ENCODE measurements at regions not wholly inside any gene's neighbourhood (a gene's known extent, or its start where the extent isn't known, plus 50 kb on each side); places are given as distances from the start of the nearest gene placed in this dataset.
"Not testable (repeated sequence)": the region's sequence is repeated elsewhere in the genome, so short reads cannot be mapped to it uniquely, and the experiment has no call there.

DNA sequence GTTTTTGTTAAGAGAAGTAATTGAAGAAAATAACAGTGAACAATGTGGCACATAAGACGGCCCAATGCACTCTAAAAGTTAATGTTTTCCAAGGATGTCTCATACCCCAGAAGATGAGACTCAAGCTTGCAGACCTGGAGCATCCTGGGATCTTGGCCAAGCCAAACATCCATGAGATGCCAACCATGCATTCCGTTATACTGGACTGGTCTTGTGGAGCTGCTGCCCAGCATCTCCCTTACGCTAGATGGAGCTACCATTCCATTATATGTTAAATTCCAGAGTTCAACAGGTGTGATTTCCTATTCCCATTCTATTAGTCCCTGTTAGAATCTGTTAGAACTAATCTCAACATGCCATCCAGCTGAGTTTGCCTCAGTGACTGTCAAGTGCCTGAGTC lies 181.8 kb downstream of the PDCD6IP start:
- Histone ChIP-seq H3K4ac (ENCODE audit: low read depth in 1 of 2, low read length in 2 of 2) (no peak overlapping the region), H3K4me3 (ENCODE audit: insufficient read depth in 1 of 2, low read depth in 1 of 2, low read length in 2 of 2) (no peak overlapping the region), H3K18ac (ENCODE audit: low read depth in 1 of 2, low read length in 2 of 2) (no peak overlapping the region), H2BK120ac (ENCODE audit: low read depth, low read length) (no peak overlapping the region), H3K27me3 (ENCODE audit: control insufficient read depth in 1 of 2, insufficient read depth in 1 of 2, low read length in 2 of 2) (no peaks in the 10 kb centered on the region), H4K91ac (ENCODE audit: low read length) (no peak overlapping the region), H2BK15ac (ENCODE audit: low read depth, poor library complexity, severe bottlenecking) (no peak overlapping the region), H3K79me1 (replicated peaks; ENCODE audit: low read length, poor library complexity, severe bottlenecking) (no peaks in the 10 kb centered on the region), H2AK5ac (ENCODE audit: low read length, severe bottlenecking) (no peak overlapping the region), H3K27ac (ENCODE audit: low read length, poor library complexity, severe bottlenecking) (peak overlapping the region; percentile 69), H3K14ac (ENCODE audit: low read length in 2 of 2) (no peak overlapping the region), H2BK5ac (ENCODE audit: low read depth, low read length, poor library complexity, severe bottlenecking) (no peak overlapping the region), H3K4me1 (ENCODE audit: control insufficient read depth, insufficient read depth, low read depth, low read length) (peaks cover 3% of the 10 kb centered on the region), H3K36me3 (ENCODE audit: control insufficient read depth in 1 of 2, insufficient read depth in 2 of 2, low read depth in 1 of 2, low read length in 2 of 2) (no peaks in the 10 kb centered on the region), H3K23ac (ENCODE audit: low read length in 2 of 2) (no peak overlapping the region), H3K4me2 (ENCODE audit: low read length, poor library complexity, severe bottlenecking) (no peak overlapping the region), H2BK12ac (ENCODE audit: low read length in 2 of 2) (no peak overlapping the region), H3K9me3 (ENCODE audit: control insufficient read depth, low read length) (no peaks in the 10 kb centered on the region), H4K8ac (ENCODE audit: low read length) (no peak overlapping the region), H2AFZ (ENCODE audit: low read depth, low read length) (no peak overlapping the region), H3K9ac (ENCODE audit: low read length) (no peak overlapping the region)
- peak; percentile 29 for DNase-seq
- 41% methylated on average over 3 of the region's 3 CpGs for WGBS

DNA sequence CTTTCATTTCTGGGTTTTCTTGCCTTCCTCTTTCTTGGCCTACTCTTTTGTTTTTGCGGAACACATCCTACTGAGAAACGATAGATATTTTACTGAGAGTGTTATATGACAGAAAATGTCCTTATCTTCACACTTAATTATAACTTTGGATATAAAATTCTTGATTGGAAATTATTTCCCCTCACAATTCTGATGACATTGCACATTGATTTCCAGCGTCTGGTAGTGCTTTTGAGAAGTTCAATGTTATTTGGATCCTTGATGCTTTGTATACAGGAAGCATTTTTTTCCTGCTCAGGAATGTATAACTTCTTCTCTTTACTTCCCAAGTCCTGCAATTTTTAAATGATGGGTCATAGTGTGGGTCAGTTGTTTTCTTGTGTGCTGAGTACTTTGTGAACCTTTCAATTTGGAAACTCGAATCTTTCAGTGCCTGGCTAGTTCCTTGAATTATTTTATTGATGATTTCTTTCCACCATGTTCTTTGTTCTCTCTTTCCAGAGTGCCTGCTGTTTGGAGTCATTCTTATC lies 183.9 kb downstream of the PDCD6IP start:
- Histone ChIP-seq H3K14ac (ENCODE audit: low read length in 2 of 2) (no peak overlapping the region), H3K4me1 (ENCODE audit: control insufficient read depth, insufficient read depth, low read depth, low read length) (peaks cover 3% of the 10 kb centered on the region), H3K23ac (ENCODE audit: low read length in 2 of 2) (no peak overlapping the region), H4K91ac (ENCODE audit: low read length) (no peak overlapping the region), H3K27ac (ENCODE audit: low read length, poor library complexity, severe bottlenecking) (no peak overlapping the region), H3K36me3 (ENCODE audit: control insufficient read depth in 1 of 2, insufficient read depth in 2 of 2, low read depth in 1 of 2, low read length in 2 of 2) (no peaks in the 10 kb centered on the region), H3K4me3 (ENCODE audit: insufficient read depth in 1 of 2, low read depth in 1 of 2, low read length in 2 of 2) (no peak overlapping the region), H2BK12ac (ENCODE audit: low read length in 2 of 2) (no peak overlapping the region), H2BK120ac (ENCODE audit: low read depth, low read length) (no peak overlapping the region), H3K9ac (ENCODE audit: low read length) (no peak overlapping the region), H3K4me2 (ENCODE audit: low read length, poor library complexity, severe bottlenecking) (no peak overlapping the region), H2BK15ac (ENCODE audit: low read depth, poor library complexity, severe bottlenecking) (no peak overlapping the region), H3K79me1 (replicated peaks; ENCODE audit: low read length, poor library complexity, severe bottlenecking) (no peaks in the 10 kb centered on the region), H3K18ac (ENCODE audit: low read depth in 1 of 2, low read length in 2 of 2) (no peak overlapping the region), H4K8ac (ENCODE audit: low read length) (no peak overlapping the region), H2AK5ac (ENCODE audit: low read length, severe bottlenecking) (no peak overlapping the region), H2BK5ac (ENCODE audit: low read depth, low read length, poor library complexity, severe bottlenecking) (no peak overlapping the region), H3K27me3 (ENCODE audit: control insufficient read depth in 1 of 2, insufficient read depth in 1 of 2, low read length in 2 of 2) (no peaks in the 10 kb centered on the region), H3K9me3 (ENCODE audit: control insufficient read depth, low read length) (no peaks in the 10 kb centered on the region), H2AFZ (ENCODE audit: low read depth, low read length) (no peak overlapping the region), H3K4ac (ENCODE audit: low read depth in 1 of 2, low read length in 2 of 2) (no peak overlapping the region)
- WGBS = 100% methylated on average over 1 of the region's 4 CpGs
- DNase-seq = peak; percentile 25

GRCh38 chr3:33982949-33983348 lies 184.5 kb downstream of the PDCD6IP start:
- not testable (repeated sequence) for H3K36me3 ChIP-seq (ENCODE audit: control insufficient read depth in 1 of 2, insufficient read depth in 2 of 2, low read depth in 1 of 2, low read length in 2 of 2); H2AFZ ChIP-seq (ENCODE audit: low read depth, low read length); H3K27ac ChIP-seq (ENCODE audit: low read length, poor library complexity, severe bottlenecking); H2BK120ac ChIP-seq (ENCODE audit: low read depth, low read length); H3K4ac ChIP-seq (ENCODE audit: low read depth in 1 of 2, low read length in 2 of 2); H3K79me1 ChIP-seq (replicated peaks; ENCODE audit: low read length, poor library complexity, severe bottlenecking); H2BK5ac ChIP-seq (ENCODE audit: low read depth, low read length, poor library complexity, severe bottlenecking); H4K8ac ChIP-seq (ENCODE audit: low read length); H3K4me2 ChIP-seq (ENCODE audit: low read length, poor library complexity, severe bottlenecking); H3K18ac ChIP-seq (ENCODE audit: low read depth in 1 of 2, low read length in 2 of 2); H3K14ac ChIP-seq (ENCODE audit: low read length in 2 of 2); H3K27me3 ChIP-seq (ENCODE audit: control insufficient read depth in 1 of 2, insufficient read depth in 1 of 2, low read length in 2 of 2); H2BK15ac ChIP-seq (ENCODE audit: low read depth, poor library complexity, severe bottlenecking); H3K4me3 ChIP-seq (ENCODE audit: insufficient read depth in 1 of 2, low read depth in 1 of 2, low read length in 2 of 2); DNase-seq; H3K9me3 ChIP-seq (ENCODE audit: control insufficient read depth, low read length); H3K9ac ChIP-seq (ENCODE audit: low read length); H2AK5ac ChIP-seq (ENCODE audit: low read length, severe bottlenecking); H3K4me1 ChIP-seq (ENCODE audit: control insufficient read depth, insufficient read depth, low read depth, low read length); H2BK12ac ChIP-seq (ENCODE audit: low read length in 2 of 2); H3K23ac ChIP-seq (ENCODE audit: low read length in 2 of 2); H4K91ac ChIP-seq (ENCODE audit: low read length)
- no CpG with 5 or more reads among the region's 1 CpG for WGBS

DNA sequence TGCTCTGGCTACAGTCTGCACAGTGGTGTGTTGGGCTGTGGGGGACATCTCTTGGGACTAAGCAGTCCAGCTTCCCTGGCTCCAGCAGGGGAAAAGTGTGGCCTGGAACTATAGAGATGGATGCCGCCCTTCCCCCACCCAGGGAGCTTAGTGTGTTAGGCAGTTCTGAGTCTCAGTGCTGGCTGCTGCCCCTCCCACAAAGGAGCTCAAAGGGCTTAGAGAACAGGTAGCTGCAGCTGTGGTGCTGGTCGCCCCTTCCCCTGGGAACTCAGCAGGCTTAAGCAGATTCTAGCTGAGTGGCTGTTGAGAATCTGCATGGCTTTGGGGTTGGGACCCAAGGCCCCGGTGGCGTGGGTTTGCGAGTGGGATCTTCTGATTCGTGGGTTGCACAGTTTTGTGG lies 190.8 kb downstream of the PDCD6IP start:
- Histone ChIP-seq H3K18ac (ENCODE audit: low read depth in 1 of 2, low read length in 2 of 2) (no peak overlapping the region), H2BK120ac (ENCODE audit: low read depth, low read length) (no peak overlapping the region), H2AFZ (ENCODE audit: low read depth, low read length) (no peak overlapping the region), H3K27me3 (ENCODE audit: control insufficient read depth in 1 of 2, insufficient read depth in 1 of 2, low read length in 2 of 2) (no peaks in the 10 kb centered on the region), H3K9ac (ENCODE audit: low read length) (no peak overlapping the region), H3K4me2 (ENCODE audit: low read length, poor library complexity, severe bottlenecking) (no peak overlapping the region), H2AK5ac (ENCODE audit: low read length, severe bottlenecking) (no peak overlapping the region), H3K23ac (ENCODE audit: low read length in 2 of 2) (no peak overlapping the region), H3K4ac (ENCODE audit: low read depth in 1 of 2, low read length in 2 of 2) (no peak overlapping the region), H4K8ac (ENCODE audit: low read length) (no peak overlapping the region), H3K79me1 (replicated peaks; ENCODE audit: low read length, poor library complexity, severe bottlenecking) (no peaks in the 10 kb centered on the region), H3K14ac (ENCODE audit: low read length in 2 of 2) (no peak overlapping the region), H3K27ac (ENCODE audit: low read length, poor library complexity, severe bottlenecking) (no peak overlapping the region), H3K4me1 (ENCODE audit: control insufficient read depth, insufficient read depth, low read depth, low read length) (no peaks in the 10 kb centered on the region), H2BK15ac (ENCODE audit: low read depth, poor library complexity, severe bottlenecking) (no peak overlapping the region), H2BK12ac (ENCODE audit: low read length in 2 of 2) (no peak overlapping the region), H3K4me3 (ENCODE audit: insufficient read depth in 1 of 2, low read depth in 1 of 2, low read length in 2 of 2) (no peak overlapping the region), H3K36me3 (ENCODE audit: control insufficient read depth in 1 of 2, insufficient read depth in 2 of 2, low read depth in 1 of 2, low read length in 2 of 2) (no peaks in the 10 kb centered on the region), H2BK5ac (ENCODE audit: low read depth, low read length, poor library complexity, severe bottlenecking) (no peak overlapping the region), H3K9me3 (ENCODE audit: control insufficient read depth, low read length) (no peaks in the 10 kb centered on the region), H4K91ac (ENCODE audit: low read length) (no peak overlapping the region)
- no peak for DNase-seq
- 91% methylated on average over 6 of the region's 6 CpGs for WGBS

All from mesenchymal stem cell (in vitro differentiated cells and primary cell).